Right renal cortex interstitium (tissue), 3 donors: ENCODE measurements at regions not wholly inside any gene's neighbourhood (a gene's known extent, or its start where the extent isn't known, plus 50 kb on each side); places are given as distances from the start of the nearest gene placed in this dataset.
A peak's percentile ranks its signal among the peaks of the same experiment; 100 is the strongest.

Experiments
- DNase-seq, 3 donors: peaks; one replicate each; pipeline ENCODE4 v3.0.0-alpha.2; 2013; ENCODE audit warnings: low read depth in 3 of 3, low spot score in 2 of 3

GRCh38 chr6:99219788-99220187 is 129.7 kb downstream of the FAXC start:
- DNase-seq: no peak

- no peak for DNase-seq
These were observed 132.5 kb downstream of the FAXC start for GRCh38 chr6:99216959-99217358.

DNA sequence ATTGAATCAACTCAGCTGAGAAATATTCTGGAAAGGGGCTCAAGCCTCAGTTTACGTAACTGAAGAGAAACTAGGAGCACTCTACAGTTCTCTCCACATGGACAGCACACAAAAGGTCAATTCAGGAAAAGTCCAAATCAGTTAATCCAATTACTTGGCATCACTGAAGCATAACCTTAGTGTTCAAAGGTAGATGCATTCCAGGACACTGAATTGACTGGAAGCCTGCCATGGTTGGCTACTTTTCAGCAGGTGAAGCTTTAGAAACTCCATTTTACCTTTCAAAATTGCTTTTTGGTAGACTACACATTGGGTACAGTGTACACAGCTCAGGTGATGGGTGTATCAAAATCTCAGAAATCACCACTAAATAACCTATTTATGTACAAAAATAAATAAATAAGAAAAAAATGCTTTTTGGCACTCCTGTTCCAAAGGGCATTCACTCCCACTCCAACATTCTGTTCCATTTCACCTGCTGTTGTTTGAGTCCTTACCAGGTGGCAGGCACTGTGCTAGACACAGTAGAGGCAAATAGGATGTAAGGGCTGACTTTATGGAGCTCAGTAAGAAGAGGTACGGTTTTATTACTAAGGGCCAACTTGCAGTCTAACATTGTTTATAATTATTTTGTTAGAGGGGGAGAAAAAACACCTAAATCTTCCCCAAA is 153.4 kb downstream of the FAXC start:
- DNase-seq: peak in 1 of 3 donors; percentile 4

GRCh38 chr6:99192561-99192960 is 156.9 kb downstream of the FAXC start:
- DNase-seq: no peak

DNA sequence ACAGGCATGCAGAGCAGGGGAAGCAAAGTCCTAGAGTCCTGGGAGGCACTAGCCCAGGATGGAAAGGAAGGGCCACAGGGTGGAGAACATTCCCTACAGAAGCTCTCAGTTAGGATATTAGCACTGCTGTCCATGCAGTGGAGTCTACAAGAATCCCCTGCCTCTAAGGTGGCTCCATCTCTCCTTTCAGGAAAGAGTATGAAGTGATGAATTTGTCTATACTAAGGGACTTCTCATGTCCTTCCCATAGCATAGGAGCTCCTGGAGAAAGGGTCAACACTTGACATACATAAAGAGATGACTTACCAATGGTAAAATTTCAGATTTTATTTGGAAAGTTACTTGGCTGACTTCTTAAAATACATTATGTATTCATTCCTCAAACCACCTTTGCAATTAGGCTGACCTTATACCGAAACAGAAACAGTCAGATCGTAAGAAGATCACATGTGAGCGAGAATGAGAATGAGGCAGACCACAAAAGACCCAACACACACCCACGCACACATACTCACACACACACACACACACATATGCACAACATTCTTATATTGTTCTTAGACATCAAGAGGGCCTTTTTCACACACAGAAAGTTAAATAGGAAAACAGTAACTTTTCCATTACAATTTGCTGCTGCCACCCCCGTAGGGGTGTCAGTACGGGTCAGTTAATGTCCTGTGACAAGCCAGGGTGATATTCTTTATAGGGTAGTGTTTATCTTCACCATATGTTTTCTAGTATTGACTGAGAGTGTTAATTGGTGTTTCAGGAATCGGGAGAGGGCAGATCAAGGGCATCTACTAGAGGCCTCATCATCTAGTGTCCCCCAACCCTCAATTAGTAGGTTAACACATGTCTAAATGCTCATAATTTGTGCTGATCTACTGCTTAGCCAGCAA is 159.4 kb downstream of the FAXC start:
- no peak for DNase-seq

DNA sequence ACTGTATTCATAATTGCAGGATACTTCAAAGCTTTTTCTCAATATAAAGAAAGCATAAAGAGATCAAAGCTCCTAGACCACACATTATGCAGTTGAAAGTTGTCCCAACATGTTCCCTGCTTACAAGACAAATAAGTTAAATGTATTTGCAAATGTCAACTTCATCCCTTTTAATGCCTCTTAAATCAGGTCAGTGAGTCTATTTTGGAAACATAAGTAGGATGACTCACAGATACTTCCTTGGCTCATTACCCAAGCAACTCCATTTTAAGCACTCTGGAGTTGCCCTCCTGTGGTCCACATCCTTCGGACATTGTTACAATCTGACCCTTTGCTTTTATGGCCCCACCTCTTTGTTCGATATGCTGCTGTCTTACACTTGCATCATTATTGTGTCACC is 162.0 kb downstream of the FAXC start:
- DNase-seq: no peak

DNA sequence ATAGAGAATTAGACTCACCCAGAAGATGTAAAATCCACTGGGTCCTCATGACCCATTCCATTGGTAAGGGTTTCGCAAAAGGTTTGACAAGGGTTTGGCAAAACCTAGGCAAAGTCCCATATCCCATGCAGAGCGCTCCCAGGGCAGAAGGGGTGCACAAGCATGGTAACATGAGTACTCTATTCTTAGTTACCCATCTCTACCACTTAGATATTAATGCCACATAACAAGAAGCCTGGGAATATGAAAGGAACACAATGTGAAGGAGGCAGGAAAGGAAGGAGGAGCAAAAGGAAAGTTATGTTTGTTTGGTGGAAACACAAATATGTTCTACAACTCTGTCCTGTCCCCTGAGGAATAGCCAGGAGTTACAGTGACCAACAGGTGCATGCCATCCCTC is 163.1 kb downstream of the FAXC start:
- DNase-seq: no peak

DNA sequence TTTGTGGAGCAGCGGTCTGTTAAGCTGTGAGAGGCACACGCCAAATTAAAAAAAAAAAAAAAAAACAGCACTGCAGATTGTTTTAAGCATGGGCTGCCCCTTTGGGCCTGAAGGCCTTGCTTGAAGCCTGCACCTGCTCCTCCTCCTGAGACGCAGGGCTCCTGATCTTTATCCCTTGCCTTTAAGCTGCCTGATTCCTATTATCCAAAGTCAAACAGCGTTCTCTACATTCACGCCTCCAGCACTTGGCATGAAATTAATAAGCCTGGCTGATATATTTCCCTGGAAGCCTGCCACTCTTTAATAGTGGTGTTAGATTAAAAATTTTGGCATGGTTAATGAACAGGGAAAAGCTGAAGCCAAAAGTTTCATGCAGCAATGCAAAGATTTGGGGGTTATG is 163.9 kb downstream of the FAXC start:
- no peak for DNase-seq

DNA sequence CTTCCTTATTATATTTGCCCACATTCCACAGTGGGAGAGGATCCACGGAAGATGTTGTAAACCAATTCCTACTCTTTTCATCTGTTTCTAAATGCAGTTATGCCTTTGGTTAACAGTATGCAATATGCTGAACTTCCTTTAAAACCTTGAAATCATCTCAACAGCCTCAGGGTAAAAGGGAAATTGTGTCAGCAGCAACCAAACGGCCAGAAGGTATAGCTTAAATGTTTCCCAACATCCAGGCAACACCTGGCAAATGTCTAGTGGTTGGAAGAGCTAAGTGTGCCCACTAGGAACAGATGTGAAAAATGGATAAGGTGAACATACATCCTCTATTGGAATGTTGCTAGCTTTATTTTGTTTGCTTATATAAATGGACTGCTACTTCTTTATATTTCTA is 164.8 kb downstream of the FAXC start:
- DNase-seq: no peak

DNA sequence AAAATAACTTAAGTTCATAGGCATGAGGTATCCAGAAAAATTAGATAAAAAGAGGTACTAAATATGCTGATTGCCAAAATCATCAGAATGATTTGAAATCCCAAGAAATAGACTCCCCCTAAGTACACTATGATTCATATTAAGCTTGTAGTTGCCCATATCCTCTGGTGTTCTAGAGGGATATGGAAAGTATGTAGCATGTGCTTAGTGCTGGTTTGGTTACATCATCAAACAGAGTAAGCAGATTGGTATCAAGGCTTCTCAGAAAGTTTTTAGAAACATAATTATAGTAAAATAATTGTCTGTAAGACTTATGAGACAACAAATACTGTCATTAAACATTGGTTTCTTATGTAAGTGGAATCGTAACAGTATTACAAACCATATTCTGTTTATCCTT is 166.4 kb downstream of the FAXC start:
- no peak for DNase-seq

- DNase-seq: no peak
These were observed 168.3 kb downstream of the FAXC start for GRCh38 chr6:99181174-99181573.

GRCh38 chr6:99178168-99178567 is 171.3 kb downstream of the FAXC start:
- DNase-seq: no peak

DNA sequence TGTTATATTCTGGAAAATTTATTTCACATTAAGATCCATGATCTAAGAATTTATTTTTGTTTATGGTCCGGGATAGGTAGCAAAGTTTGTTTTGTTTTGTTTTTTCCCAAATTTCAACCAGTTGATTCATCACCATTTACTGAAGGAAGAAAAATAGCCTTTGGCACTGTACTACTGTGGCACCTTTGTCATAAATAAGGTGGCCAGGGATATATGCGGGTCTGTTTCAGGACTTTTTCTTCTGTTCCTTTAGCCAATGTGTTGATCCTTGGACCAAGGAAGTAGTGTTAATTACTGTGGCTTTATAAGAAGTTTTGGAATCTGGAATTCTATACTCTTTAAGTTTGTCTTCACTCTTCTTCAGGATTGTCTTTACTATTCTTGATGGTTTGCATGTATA is 171.7 kb downstream of the FAXC start:
- no peak for DNase-seq

DNA sequence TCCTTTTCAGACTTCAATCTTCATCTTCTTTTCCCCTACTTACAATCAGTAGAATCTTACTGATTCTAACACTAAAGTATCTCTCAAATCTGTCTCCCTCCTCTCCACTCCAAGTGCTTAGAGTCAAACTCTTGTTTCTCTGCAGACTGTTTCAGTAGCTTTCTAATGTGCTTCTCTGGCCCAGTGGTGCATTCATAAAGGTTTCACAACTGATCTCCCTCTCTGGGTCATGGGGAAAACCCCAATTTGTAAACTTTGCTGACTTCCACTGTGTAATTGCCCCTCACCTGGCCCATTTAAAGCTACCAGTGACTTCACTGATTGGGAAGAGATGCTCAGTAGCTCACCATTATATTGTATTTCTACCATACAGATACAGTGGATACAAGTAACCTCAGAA is 183.6 kb downstream of the FAXC start:
- DNase-seq: no peak

DNA sequence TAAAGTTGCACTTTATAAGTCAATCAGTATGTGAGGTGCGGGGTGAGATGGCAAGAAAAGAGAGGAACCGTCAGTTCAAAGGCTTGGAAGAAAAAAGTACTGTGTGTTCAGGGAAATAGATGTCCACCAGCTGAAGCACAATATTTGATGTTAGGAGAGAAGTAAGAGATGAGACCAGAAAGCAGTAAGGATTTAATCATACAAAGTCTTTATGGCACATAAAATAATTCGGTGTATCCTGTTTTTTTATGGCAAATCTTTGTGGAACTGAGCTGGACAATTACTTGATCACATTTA is 197.2 kb downstream of the FAXC start:
- DNase-seq: no peak

- DNase-seq: peak in 1 of 3 donors; percentile 12
These were observed 197.7 kb downstream of the FAXC start for GRCh38 chr6:99151634-99152346.

DNA sequence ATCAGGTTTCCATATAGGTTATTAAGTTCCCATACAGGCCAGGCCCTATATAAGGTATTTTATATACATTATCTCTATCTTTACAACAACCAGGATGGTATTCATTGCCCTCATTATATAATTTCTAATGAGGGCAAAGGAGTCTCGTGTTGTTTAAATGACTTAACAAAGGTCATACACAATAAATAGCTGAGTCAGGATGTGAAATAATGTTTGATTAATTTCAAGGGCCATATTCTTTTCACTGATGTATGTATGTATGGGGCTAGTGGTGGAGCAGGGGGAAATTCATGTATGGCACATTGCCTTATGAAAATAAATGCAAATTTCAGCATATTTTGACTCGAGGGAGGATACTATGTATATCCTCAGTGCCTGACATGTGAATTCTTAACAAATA is 200.7 kb downstream of the FAXC start:
- DNase-seq: no peak

- no peak for DNase-seq
These were observed 200.4 kb upstream of the FBXL4 start for GRCh38 chr6:99148111-99148510.

GRCh38 chr6:99147206-99147605 is 199.5 kb upstream of the FBXL4 start:
- no peak for DNase-seq

DNA sequence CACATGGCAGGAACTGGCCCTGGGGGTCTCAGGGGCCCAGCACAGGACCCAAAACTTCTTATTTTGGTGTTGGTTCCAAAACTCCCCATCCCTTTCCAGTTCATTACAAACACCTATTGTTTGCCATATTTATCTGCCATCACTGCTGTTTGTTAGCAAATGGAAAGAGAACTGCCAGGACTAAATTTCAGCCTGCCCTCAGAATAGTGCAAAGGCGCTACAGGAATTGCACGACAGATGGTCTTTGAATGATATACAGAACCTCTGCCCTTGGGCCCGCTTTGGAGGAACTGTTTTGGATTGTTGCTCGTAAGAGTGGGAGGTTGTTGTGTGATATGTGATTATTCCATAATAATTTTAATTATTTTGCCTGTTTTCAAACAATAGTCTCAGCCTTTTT is 199.0 kb upstream of the FBXL4 start:
- DNase-seq: no peak

DNA sequence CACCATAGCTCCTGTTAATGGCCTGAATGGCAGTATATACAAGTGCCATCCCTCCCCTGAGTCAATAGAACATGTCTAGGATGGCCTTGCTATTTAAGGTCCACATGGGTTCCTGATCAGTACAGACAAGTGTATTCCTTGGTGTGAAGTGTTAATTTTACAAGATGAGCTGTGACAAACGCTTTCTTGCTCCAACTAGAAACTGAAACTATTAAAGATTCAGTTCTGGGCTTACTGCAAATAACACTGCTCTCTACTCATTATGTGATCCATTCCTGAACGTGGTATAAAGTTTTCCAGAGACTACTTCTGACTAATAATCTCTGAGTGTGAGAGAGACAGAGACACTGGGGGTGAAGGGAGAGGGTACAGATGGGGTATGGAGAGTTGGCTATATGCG is 198.0 kb upstream of the FBXL4 start:
- DNase-seq: no peak
